ENCODE measurements at regions not wholly inside any gene's neighbourhood (a gene's known extent, or its start where the extent isn't known, plus 50 kb on each side); places are given as distances from the start of the nearest gene placed in this dataset.

DNA sequence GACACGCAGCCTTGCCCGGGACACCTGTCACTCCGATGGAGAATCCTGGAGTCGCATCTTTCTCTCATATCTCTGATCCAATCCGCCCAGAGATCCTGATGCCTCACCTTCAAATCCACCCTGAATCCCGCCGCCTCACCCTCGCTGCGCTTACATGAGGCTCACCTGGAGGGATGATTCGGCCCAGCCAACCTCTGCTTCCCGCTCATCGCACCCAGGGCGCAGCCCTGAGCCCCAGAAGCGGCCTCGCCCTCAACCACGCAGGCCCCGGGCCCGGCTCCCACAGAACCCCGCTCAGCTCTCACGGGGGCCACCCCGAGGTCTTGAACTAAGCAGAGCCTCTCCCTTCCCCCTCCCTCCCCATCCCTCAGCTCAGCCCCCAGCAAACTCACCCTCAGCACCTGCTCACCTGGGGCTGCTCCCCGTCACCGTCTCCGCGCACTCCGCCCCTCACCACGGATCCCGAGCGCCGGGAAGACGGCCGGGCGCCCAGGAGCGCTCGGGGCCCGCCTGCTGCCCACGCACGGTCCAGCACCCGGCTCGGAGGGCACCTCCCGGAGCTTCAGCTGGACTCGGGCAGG, 160.0 kb downstream of the NDUFA10 start:
- DNase-seq (ENCODE audit: low read depth) = no peak

GRCh38 chr2:239864247-239865058, 160.7 kb downstream of the NDUFA10 start:
- no peak for DNase-seq (ENCODE audit: low read depth)

DNA sequence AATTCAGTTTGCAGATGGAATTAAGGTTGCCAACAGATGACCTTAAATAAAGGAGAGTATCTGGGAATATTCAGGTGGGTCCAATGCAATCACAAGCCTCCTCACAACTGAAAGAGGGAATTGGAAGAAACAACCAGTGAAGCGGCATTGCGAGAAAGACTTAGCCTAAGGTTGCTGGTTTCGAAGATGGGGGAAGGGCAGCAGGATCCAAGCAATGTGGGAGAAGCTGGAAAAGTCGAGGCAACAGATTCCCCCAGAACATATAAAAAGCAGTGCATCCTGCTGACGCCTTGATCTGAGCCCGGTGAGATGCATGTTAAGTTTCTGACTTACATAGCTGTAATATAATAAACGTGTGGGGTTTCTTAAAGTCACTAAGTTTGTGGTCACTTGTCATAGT, 162.5 kb downstream of the NDUFA10 start:
- DNase-seq (ENCODE audit: low read depth) = no peak

- DNase-seq (ENCODE audit: low read depth) = no peak
Observed at GRCh38 chr2:239858179-239858578, 167.0 kb downstream of the NDUFA10 start.

- no peak for DNase-seq (ENCODE audit: low read depth)
Observed at GRCh38 chr2:239857591-239857990, 167.6 kb downstream of the NDUFA10 start.

- no peak for DNase-seq (ENCODE audit: low read depth)
Observed at GRCh38 chr2:239856620-239857285, 168.4 kb downstream of the NDUFA10 start.

- no peak for DNase-seq (ENCODE audit: low read depth)
Observed at GRCh38 chr2:239855863-239856587, 169.1 kb downstream of the NDUFA10 start.

GRCh38 chr2:239854596-239854995, 170.5 kb downstream of the NDUFA10 start:
- no peak for DNase-seq (ENCODE audit: low read depth)

DNA sequence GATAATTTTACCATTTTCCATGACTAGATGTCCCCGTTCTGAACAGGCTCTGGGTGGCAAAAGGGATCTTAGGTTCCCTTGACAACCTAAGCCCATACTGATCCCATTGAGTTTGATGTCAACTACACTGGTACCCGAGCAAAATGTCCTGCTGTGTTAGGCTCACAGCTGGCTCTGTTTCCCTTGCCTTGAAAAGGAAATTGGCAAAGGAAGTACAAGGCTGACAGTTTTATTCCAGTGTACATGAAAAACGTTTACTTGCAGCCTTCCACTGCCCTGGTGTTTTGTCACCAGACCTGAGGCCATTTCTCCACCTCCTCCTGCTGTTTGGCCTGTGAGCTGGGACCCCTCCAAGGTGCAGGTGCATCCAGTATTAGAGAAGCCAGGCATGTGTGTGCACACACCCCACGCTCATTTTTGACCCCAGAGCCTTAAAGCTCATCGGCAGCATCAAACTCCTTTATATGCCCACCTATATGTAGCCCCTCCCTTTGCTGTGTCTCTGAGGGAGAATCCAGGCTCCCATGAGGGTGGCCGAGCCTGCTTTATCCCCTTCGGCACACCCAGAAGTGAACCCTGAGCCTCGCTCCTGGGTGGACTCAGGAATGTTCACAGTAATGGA, 171.3 kb downstream of the NDUFA10 start:
- DNase-seq (ENCODE audit: low read depth) = no peak

DNA sequence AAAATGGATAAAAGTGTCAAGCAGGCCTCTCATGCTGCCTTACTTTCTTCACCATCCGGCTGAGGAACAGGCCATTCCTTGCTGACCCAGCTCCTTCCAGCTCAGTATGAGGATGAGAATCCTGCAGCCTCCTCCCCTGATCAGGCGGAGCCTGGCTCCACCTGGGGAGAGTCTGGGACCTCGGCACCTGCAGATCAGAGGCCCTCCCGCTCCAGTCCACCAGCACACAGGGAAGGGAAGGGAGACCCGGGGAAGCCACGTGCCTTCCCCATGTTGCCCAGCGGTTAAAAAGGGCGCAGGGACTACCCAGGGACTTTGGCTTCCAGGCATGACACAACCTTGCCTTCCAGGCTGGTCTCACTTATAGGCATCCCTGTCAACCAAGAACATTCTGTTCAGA, 172.0 kb downstream of the NDUFA10 start:
- no peak for DNase-seq (ENCODE audit: low read depth)

DNA sequence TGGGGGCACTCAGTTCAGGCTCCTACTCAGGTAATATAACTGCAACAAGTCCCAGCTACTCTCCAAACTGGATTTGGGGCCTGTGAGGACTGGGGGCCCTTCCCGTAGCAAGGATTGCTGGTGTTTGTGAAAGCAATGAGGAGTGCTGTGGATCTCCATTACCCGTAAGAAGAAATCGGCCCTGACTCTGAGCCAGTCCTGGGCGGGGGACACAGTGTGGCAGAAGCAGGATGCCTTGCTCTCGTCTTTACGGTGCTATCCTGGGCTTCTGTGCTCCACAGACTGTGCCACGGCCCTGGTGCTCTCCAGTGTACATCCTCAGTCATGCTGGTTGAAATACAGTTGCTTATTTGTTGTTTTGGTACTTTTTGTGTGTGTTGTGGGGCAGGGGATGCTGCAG, 172.9 kb downstream of the NDUFA10 start:
- no peak for DNase-seq (ENCODE audit: low read depth)

DNA sequence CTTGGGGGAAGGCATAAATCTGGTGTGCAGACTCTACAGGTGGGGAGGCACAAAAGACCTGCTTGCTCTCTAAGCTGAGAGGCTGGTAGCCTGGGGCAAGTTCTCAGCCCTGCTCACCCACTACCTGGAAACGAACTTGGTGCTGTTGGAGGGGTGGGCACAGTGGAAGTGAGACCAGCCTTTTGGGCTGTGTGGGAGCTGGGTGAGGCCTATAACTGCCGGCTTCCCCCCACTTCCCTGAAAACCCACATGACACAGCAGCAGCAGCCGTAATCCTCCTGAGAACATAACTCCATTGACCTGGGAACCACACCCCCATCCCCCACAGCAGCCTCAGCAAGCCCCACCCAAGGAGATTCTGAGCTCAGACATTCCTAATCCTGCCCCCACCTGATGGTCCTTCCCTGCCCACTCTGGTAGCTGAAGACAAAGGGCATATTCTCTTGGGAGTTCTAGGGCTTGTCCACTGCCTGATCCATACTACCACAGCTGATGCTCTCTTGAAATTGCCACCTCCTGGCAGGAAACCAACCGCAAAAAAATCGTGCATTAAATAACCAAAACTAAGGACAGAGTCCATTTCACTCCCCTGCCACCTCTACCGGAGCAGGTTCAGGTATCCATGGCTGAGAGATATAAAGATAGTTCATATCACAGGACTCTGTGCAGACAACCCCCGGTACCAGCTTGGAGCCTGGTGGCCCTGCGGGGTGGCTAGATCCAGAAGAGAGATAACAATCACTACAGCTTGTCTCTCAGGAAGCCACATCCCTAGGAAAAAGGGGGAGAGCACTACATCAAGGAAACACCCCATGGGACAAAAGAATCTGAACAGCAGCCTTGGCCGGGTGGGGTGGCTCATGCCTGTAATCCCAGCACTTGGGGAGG, 178.1 kb downstream of the NDUFA10 start:
- DNase-seq (ENCODE audit: low read depth) = no peak

- no peak for DNase-seq (ENCODE audit: low read depth)
Observed at GRCh38 chr2:239845968-239846367, 179.2 kb downstream of the NDUFA10 start.

GRCh38 chr2:239839306-239839705, 185.8 kb downstream of the NDUFA10 start:
- DNase-seq (ENCODE audit: low read depth) = no peak

DNA sequence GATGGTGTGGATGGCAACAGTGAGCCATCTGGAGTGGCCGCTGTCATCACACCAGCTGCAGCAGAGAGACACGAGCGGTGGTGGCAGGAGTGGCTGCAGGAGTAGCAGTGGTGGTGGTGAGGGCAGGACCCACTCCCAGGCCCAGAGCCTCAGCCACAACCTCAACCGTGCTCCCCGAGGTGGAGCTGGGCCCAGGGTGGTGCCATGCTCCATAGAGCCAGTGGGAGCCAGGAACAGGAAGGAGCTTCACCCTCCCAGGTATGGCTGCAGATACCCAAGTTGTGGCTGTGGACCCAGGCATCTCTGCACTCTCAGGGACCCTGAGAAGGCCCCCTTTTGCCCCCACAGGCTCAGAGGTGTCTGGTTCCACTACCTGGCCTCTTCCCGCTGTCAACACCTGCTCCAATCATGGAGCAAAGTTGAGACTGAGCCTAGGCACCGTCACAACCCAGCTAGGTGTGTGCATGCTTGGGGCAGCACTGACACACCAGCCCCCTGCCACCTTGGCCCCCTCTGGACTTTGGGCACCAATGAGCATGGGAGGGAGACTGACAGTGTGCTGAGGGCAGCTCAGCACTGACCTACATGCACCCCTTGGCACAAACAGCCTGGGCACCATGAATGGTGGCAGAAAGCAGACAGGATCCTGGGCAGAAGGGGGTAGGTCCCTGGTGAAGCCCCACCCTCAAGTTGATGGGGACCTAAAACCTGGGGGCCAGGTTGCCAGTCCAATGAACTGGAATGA, 188.9 kb downstream of the NDUFA10 start:
- no peak for DNase-seq (ENCODE audit: low read depth)

GRCh38 chr2:239835056-239835455, 190.1 kb downstream of the NDUFA10 start:
- DNase-seq (ENCODE audit: low read depth) = no peak

DNA sequence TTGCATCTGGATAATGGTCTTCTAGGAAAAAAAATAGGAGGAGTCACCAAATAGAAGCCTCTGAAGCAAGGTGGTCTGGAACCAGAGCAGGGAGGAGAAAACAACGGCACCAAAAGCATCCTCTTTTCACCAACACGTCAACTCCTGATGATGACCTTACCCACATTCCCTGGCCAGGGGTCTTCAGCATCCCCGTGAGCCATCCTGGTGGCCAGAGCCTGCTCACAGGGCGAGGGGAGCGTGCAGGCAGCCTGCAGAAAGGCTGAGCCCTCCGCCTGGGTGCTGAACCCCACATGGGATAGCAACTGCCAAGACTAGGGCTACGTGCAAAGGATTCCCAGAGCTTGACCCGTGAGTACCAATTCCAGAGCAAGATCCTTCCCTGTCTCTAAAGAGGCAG, 191.0 kb downstream of the NDUFA10 start:
- no peak for DNase-seq (ENCODE audit: low read depth)

- DNase-seq (ENCODE audit: low read depth) = no peak
Observed at GRCh38 chr2:239833269-239834109, 191.7 kb downstream of the NDUFA10 start.

DNA sequence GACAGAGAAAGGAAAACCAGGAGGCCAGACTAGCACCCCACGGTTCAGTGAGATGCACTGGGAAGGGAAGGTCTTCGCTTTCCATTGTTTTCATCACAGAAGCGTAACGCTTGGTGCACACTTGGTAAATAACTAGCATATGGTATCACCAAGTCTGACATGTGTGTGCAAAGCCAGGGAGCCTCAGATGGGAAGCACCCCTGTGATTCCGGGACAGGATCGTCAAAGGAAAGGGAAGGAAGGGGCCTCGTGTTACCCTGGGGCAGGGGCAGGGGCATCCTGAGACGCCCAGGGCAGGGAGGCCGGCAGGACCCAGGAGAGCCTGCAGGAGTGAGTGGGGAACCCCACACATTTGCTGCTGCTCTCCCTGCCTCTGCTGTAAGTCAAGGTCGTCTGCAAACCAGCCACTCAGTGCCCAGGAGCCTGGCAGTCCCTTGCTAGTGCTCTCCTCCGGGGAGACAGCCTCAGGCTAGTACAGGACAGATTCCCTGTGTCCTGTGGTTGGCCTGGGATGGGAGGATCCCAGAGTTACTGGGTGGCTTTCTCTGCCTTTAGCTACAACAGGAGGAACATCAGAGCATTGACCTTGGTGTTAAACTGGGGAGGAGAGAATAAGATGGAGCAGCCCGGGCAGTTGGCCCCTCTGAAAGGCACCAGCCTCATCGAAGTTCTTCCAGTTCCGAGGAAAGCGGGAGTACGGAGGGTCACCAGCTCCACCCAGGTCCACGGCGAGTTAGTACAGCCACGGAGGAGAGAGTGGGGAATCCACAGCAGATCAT, 192.5 kb downstream of the NDUFA10 start:
- no peak for DNase-seq (ENCODE audit: low read depth)

All from stimulated activated CD8-positive, alpha-beta memory T cell treated with anti-CD3 and anti-CD28 coated beads, Interleukin-15, amount 100 ng/mL, for 24 hours (primary cell).